ENCODE measurements at regions not wholly inside any gene's neighbourhood (a gene's known extent, or its start where the extent isn't known, plus 50 kb on each side); places are given as distances from the start of the nearest gene placed in this dataset.
"Not testable (repeated sequence)": the region's sequence is repeated elsewhere in the genome, so short reads cannot be mapped to it uniquely, and the experiment has no call there.

- no peak for TF ChIP-seq POLR2A (IDR thresholded peaks at IDR 0.05; ENCODE audit: borderline replicate concordance, extremely low read depth, insufficient read depth, insufficient read length)
- TF ChIP-seq SRF (IDR thresholded peaks at IDR 0.05; ENCODE audit: low read depth) = no peak
- TF ChIP-seq EZH2phosphoT487 (IDR thresholded peaks at IDR 0.05; ENCODE audit: borderline replicate concordance) = no peak
- no peak for TF ChIP-seq EGR1 (IDR thresholded peaks at IDR 0.05; ENCODE audit: low read depth)
These were observed 143.1 kb downstream of the ARRDC4 start (continued) for GRCh38 chr15:98103570-98103969.

- H3K9me2 ChIP-seq (ENCODE audit: insufficient read depth); H3K4me3 ChIP-seq (replicated peaks in 1 of 2; ENCODE audit: low read depth in 1 of 2, low read length in 2 of 2); CTCF ChIA-PET; POLR2A ChIA-PET; ATAC-seq; RAD21 ChIA-PET (ENCODE audit: low non-redundant PET in 1 of 2, low total read pairs in 2 of 2, uncharacterized antibody in 2 of 2, unreplicated experiment in 2 of 2); H3K27me3 ChIP-seq (ENCODE audit: insufficient read depth, low read length); BruUV-seq (replicated peaks); H4K20me1 ChIP-seq (ENCODE audit: insufficient read depth); H3K4me1 ChIP-seq (ENCODE audit: control insufficient read depth in 1 of 2, insufficient read depth in 2 of 2, low read length in 2 of 2); H3K9me3 ChIP-seq (ENCODE audit: control insufficient read depth in 1 of 2, insufficient read depth in 1 of 2, low read depth in 1 of 2, low read length in 2 of 2); H3K27ac ChIP-seq (ENCODE audit: low read depth, low read length); H3K36me3 ChIP-seq (ENCODE audit: control insufficient read depth in 1 of 2, insufficient read depth in 2 of 2, low read length in 2 of 2); H3K9ac ChIP-seq (ENCODE audit: low read length); H2AFZ ChIP-seq (ENCODE audit: low read depth, low read length, poor library complexity, severe bottlenecking); DNase-seq (ENCODE audit: low read depth, low spot score); H3K4me2 ChIP-seq (ENCODE audit: low read length); intact Hi-C loops (cut with micrococcal nuclease); H3K79me2 ChIP-seq (ENCODE audit: insufficient read depth, low read length): not testable (repeated sequence)
These were observed 144.1 kb downstream of the ARRDC4 start for GRCh38 chr15:98104386-98105151.

GRCh38 chr15:98106615-98107194 is 146.2 kb downstream of the ARRDC4 start:
- H4K20me1 ChIP-seq (ENCODE audit: insufficient read depth); H3K9me2 ChIP-seq (ENCODE audit: insufficient read depth); H2AFZ ChIP-seq (ENCODE audit: low read depth, low read length, poor library complexity, severe bottlenecking); POLR2A ChIA-PET; DNase-seq (ENCODE audit: low read depth, low spot score); H3K79me2 ChIP-seq (ENCODE audit: insufficient read depth, low read length); H3K4me2 ChIP-seq (ENCODE audit: low read length); H3K27ac ChIP-seq (ENCODE audit: low read depth, low read length); BruUV-seq (replicated peaks); H3K4me1 ChIP-seq (ENCODE audit: control insufficient read depth in 1 of 2, insufficient read depth in 2 of 2, low read length in 2 of 2); RAD21 ChIA-PET (ENCODE audit: low non-redundant PET in 1 of 2, low total read pairs in 2 of 2, uncharacterized antibody in 2 of 2, unreplicated experiment in 2 of 2); H3K9me3 ChIP-seq (ENCODE audit: control insufficient read depth in 1 of 2, insufficient read depth in 1 of 2, low read depth in 1 of 2, low read length in 2 of 2); CTCF ChIA-PET; intact Hi-C loops (cut with micrococcal nuclease); H3K9ac ChIP-seq (ENCODE audit: low read length); H3K27me3 ChIP-seq (ENCODE audit: insufficient read depth, low read length); H3K36me3 ChIP-seq (ENCODE audit: control insufficient read depth in 1 of 2, insufficient read depth in 2 of 2, low read length in 2 of 2); H3K4me3 ChIP-seq (replicated peaks in 1 of 2; ENCODE audit: low read depth in 1 of 2, low read length in 2 of 2); ATAC-seq: not testable (repeated sequence)
